ENCODE measurements at regions not wholly inside any gene's neighbourhood (a gene's known extent, or its start where the extent isn't known, plus 50 kb on each side); places are given as distances from the start of the nearest gene placed in this dataset.

DNA sequence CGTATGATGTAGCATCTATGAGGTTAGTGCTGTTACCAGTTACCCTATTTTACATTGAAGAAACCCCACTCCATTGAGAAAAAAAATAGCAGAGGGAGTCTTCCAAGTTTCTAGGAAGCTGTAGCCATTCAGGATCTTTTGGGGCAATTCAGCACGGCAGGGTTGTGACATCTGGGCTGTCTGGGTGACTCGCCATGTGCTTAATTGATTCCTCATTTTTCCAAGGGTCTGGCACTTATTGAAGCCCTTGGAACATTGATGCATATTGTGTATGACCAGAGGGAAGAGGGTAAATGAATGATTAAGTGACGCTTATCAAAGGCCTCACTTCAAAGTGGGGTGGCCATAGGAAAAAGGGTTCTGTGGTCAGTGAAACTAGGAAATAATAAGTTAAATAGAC lies 248.7 kb downstream of the ARHGAP12 start:
- TF ChIP-seq, protein P1, sequence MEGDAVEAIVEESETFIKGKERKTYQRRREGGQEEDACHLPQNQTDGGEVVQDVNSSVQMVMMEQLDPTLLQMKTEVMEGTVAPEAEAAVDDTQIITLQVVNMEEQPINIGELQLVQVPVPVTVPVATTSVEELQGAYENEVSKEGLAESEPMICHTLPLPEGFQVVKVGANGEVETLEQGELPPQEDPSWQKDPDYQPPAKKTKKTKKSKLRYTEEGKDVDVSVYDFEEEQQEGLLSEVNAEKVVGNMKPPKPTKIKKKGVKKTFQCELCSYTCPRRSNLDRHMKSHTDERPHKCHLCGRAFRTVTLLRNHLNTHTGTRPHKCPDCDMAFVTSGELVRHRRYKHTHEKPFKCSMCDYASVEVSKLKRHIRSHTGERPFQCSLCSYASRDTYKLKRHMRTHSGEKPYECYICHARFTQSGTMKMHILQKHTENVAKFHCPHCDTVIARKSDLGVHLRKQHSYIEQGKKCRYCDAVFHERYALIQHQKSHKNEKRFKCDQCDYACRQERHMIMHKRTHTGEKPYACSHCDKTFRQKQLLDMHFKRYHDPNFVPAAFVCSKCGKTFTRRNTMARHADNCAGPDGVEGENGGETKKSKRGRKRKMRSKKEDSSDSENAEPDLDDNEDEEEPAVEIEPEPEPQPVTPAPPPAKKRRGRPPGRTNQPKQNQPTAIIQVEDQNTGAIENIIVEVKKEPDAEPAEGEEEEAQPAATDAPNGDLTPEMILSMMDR (IDR thresholded peaks at IDR 0.05), result no peak
- no peak for TF ChIP-seq POLR2AphosphoS5 (IDR thresholded peaks at IDR 0.05; ENCODE audit: low read depth, low read length)
- TF ChIP-seq, protein P2, sequence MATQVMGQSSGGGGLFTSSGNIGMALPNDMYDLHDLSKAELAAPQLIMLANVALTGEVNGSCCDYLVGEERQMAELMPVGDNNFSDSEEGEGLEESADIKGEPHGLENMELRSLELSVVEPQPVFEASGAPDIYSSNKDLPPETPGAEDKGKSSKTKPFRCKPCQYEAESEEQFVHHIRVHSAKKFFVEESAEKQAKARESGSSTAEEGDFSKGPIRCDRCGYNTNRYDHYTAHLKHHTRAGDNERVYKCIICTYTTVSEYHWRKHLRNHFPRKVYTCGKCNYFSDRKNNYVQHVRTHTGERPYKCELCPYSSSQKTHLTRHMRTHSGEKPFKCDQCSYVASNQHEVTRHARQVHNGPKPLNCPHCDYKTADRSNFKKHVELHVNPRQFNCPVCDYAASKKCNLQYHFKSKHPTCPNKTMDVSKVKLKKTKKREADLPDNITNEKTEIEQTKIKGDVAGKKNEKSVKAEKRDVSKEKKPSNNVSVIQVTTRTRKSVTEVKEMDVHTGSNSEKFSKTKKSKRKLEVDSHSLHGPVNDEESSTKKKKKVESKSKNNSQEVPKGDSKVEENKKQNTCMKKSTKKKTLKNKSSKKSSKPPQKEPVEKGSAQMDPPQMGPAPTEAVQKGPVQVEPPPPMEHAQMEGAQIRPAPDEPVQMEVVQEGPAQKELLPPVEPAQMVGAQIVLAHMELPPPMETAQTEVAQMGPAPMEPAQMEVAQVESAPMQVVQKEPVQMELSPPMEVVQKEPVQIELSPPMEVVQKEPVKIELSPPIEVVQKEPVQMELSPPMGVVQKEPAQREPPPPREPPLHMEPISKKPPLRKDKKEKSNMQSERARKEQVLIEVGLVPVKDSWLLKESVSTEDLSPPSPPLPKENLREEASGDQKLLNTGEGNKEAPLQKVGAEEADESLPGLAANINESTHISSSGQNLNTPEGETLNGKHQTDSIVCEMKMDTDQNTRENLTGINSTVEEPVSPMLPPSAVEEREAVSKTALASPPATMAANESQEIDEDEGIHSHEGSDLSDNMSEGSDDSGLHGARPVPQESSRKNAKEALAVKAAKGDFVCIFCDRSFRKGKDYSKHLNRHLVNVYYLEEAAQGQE (IDR thresholded peaks at IDR 0.05; ENCODE audit: insufficient read depth in 1 of 2, low read depth in 2 of 2, low read length in 1 of 2), result no peak
